HUDEP-2 (cell line): ENCODE measurements at regions not wholly inside any gene's neighbourhood (a gene's known extent, or its start where the extent isn't known, plus 50 kb on each side); places are given as distances from the start of the nearest gene placed in this dataset.

Experiments
- DNase-seq, 76 experiments: peaks; one replicate each; lab custom pipeline; 2025; ENCODE audit not compliant: unreplicated experiment in 76 of 76; lab: John Stamatoyannopoulos, UW

- DNase-seq, result no peak
Measured at GRCh38 chr2:161090411-161090810, 69.8 kb upstream of the TANK start.

GRCh38 chr2:161095314-161095713 is 64.9 kb upstream of the TANK start:
- no peak for DNase-seq

GRCh38 chr2:161096336-161096735 is 63.9 kb upstream of the TANK start:
- no peak for DNase-seq

GRCh38 chr2:161097157-161097556 is 63.1 kb upstream of the TANK start:
- no peak for DNase-seq

GRCh38 chr2:161100211-161100895 is 59.9 kb upstream of the TANK start:
- no peak for DNase-seq

GRCh38 chr2:161101406-161101805 is 58.8 kb upstream of the TANK start:
- DNase-seq, result no peak

- no peak for DNase-seq
Measured at GRCh38 chr2:161102770-161103450, 57.3 kb upstream of the TANK start.

- no peak for DNase-seq
Measured at GRCh38 chr2:161103451-161103831, 56.8 kb upstream of the TANK start.

- DNase-seq, result no peak
Measured at GRCh38 chr2:161104054-161104553, 56.1 kb upstream of the TANK start.

GRCh38 chr2:161107265-161107664 is 53.0 kb upstream of the TANK start:
- no peak for DNase-seq
